Sigmoid colon (tissue), 6 donors: ENCODE measurements at regions not wholly inside any gene's neighbourhood (a gene's known extent, or its start where the extent isn't known, plus 50 kb on each side); places are given as distances from the start of the nearest gene placed in this dataset.
"Not testable (repeated sequence)": the region's sequence is repeated elsewhere in the genome, so short reads cannot be mapped to it uniquely, and the experiment has no call there.

ENCODE experiments used
- DNase-seq: peaks from one replicate; pipeline ENCODE4 v3.0.0-alpha.2; 2019
- H3K27ac ChIP-seq, 4 donors: fragments of 200-600 bp; sonication (generic); one replicate each; pipeline ENCODE4 v1.5.1; 2016 to 2019; ENCODE audit warnings: mild to moderate bottlenecking in 1 of 4
- H3K27me3 ChIP-seq, 3 donors: fragments of 200-600 bp; sonication (generic); one replicate each; pipeline ENCODE4 v1.5.1; 2019; ENCODE audit warnings: mild to moderate bottlenecking in 1 of 3
- H3K36me3 ChIP-seq, 4 donors: fragments of 200-600 bp; sonication (generic); one replicate each; pipeline ENCODE4 v1.5.1; 2016 to 2019
- H3K4me1 ChIP-seq, 4 donors: fragments of 200-600 bp; sonication (generic); one replicate each; pipeline ENCODE4 v1.5.1; 2017 to 2019
- H3K4me3 ChIP-seq, 4 donors: fragments of 200-600 bp; sonication (generic); one replicate each; pipeline ENCODE4 v1.5.1; 2017 to 2019; ENCODE audit warnings: mild to moderate bottlenecking in 2 of 4, moderate library complexity in 1 of 4
- H3K9me3 ChIP-seq, 4 donors: fragments of 200-600 bp in 3 of 4; sonication (generic) in 3 of 4; one replicate each; pipeline versions ENCODE4 v1.5.1 to v1.6.1; 2013 to 2019
- CTCF ChIP-seq, 4 experiments: fragments of 450-650 bp in 3 of 4; fragments of 200-600 bp in 1 of 4; IDR thresholded peaks; one replicate each; pipeline ENCODE4 v1.5.1; 2016 to 2019; ENCODE audit warnings: antibody characterized with exemption in 4 of 4, mild to moderate bottlenecking in 3 of 4, moderate library complexity in 2 of 4
- EP300 ChIP-seq, 4 donors: sonication (generic); formaldehyde crosslinking; IDR thresholded peaks; one replicate each; pipeline ENCODE4 v1.6.1; 2017; ENCODE audit warnings: antibody characterized with exemption in 4 of 4
- POLR2A ChIP-seq, 2 donors: fragments of 450-650 bp; IDR thresholded peaks; one replicate each; pipeline ENCODE4 v1.6.1; 2016; ENCODE audit warnings: antibody characterized with exemption in 2 of 2, mild to moderate bottlenecking in 2 of 2, moderate library complexity in 2 of 2
- POLR2AphosphoS5 ChIP-seq, 4 donors: sonication (generic); formaldehyde crosslinking; IDR thresholded peaks; one replicate each; pipeline ENCODE4 v1.6.1; 2017; ENCODE audit warnings: antibody characterized with exemption in 4 of 4
- WGBS, 2 donors: extraction: QIAGEN DNeasy Blood & Tissue Kit; methylation state at CpG; one replicate each; pipeline ENCODE4 v1.1.7; 2013; 5-methylcytosine and 5-hydroxymethylcytosine counted together
- intact Hi-C: fragments of 100-400 bp; cut with DNase I; formaldehyde crosslinking; loops from one replicate; pipeline ENCODE4 v1.15.1; 2023
- donor health status: healthy with polysubstance abuse.
- donor health status: healthy.

DNA sequence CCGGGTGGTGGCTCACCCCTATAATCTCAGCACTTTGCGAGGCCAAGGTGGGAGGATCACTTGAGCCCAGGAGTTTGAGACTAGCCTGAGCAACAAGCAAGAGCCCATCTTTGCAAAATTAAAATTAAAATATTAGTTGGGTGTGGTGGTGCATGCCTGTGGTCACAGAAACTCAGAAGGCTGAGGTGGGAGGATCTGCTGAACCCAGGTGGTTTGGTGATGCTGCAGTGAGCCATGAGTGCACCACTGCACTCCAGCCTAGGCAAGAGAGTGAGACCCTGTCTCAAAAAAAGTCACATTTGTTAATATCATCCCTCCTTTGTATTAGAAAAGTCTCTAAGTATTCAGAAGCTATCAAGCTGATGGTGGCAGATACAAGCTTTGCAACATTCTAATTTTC is 317.5 kb downstream of the ANKRD30A start:
- H3K9me3 ChIP-seq = no peaks in the 10 kb centered on the region
- TF ChIP-seq CTCF (IDR thresholded peaks at IDR 0.05) = no peak
- TF ChIP-seq POLR2AphosphoS5 (IDR thresholded peaks at IDR 0.05) = no peak
- TF ChIP-seq EP300 (IDR thresholded peaks at IDR 0.05) = no peak
- no peak for TF ChIP-seq POLR2A (IDR thresholded peaks at IDR 0.05)
- H3K27ac ChIP-seq = no peak overlapping the region
- no peaks in the 10 kb centered on the region for H3K27me3 ChIP-seq
- DNase-seq = no peak
- no peaks in the 10 kb centered on the region for H3K4me1 ChIP-seq
- 78% methylated on average over 2 of the region's 2 CpGs for WGBS, 2 donors
- no peaks in the 10 kb centered on the region for H3K36me3 ChIP-seq
- H3K4me3 ChIP-seq = no peak overlapping the region
- intact Hi-C loops = no loop called here

GRCh38 chr10:37441224-37441623 is 315.8 kb downstream of the ANKRD30A start:
- H3K27ac ChIP-seq, intact Hi-C loops, DNase-seq, H3K27me3 ChIP-seq, H3K9me3 ChIP-seq, H3K36me3 ChIP-seq, H3K4me3 ChIP-seq, H3K4me1 ChIP-seq: not testable (repeated sequence)
- WGBS, 2 donors = 92 to 94% methylated on average over 4 of the region's 4 CpGs

DNA sequence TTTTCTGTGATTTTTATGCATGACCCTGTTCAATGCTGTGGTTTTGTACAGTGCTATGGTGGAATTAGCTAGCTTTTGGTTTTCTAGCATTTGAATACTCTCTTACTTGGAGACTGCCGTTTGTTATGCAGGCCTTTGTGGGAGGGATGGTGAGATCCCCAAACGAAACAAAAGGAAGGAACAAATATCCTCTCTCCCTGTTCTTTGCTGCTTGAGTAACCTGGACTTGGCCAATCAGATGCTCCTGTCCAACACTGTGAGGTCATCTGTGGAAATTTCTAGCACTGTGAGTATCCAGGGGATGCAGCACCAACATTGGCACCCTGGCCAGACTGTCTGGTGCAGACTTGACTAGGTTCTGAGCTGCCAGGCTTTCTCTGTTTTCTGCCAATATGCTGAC is 314.4 kb downstream of the ANKRD30A start:
- H3K4me3 ChIP-seq = no peak overlapping the region
- no peaks in the 10 kb centered on the region for H3K27me3 ChIP-seq
- DNase-seq = no peak
- H3K27ac ChIP-seq = no peak overlapping the region
- WGBS, 2 donors = 63 to 68% methylated on average over 2 of the region's 2 CpGs
- no peaks in the 10 kb centered on the region for H3K4me1 ChIP-seq
- H3K36me3 ChIP-seq = no peaks in the 10 kb centered on the region
- no peaks in the 10 kb centered on the region for H3K9me3 ChIP-seq
- intact Hi-C loops = no loop called here
- TF ChIP-seq EP300 (IDR thresholded peaks at IDR 0.05) = no peak
- no peak for TF ChIP-seq POLR2AphosphoS5 (IDR thresholded peaks at IDR 0.05)
- no peak for TF ChIP-seq POLR2A (IDR thresholded peaks at IDR 0.05)
- no peak for TF ChIP-seq CTCF (IDR thresholded peaks at IDR 0.05)

GRCh38 chr10:37436357-37436756 is 311.0 kb downstream of the ANKRD30A start:
- Histone ChIP-seq H3K9me3 (no peaks in the 10 kb centered on the region), H3K27ac (no peak overlapping the region), H3K4me1 (no peaks in the 10 kb centered on the region), H3K27me3 (no peaks in the 10 kb centered on the region), H3K36me3 (no peaks in the 10 kb centered on the region), H3K4me3 (no peak overlapping the region)
- TF ChIP-seq POLR2AphosphoS5 (IDR thresholded peaks at IDR 0.05) = no peak
- TF ChIP-seq CTCF (IDR thresholded peaks at IDR 0.05) = no peak
- no peak for TF ChIP-seq EP300 (IDR thresholded peaks at IDR 0.05)
- no peak for TF ChIP-seq POLR2A (IDR thresholded peaks at IDR 0.05)
- DNase-seq = no peak
- WGBS, 2 donors = 73 to 74% methylated on average over 2 of the region's 2 CpGs
- intact Hi-C loops = no loop called here

GRCh38 chr10:37434091-37434490 is 308.7 kb downstream of the ANKRD30A start:
- 49 to 56% methylated on average over 2 of the region's 2 CpGs for WGBS, 2 donors

More at GRCh38 chr10:37434091-37434490, 308.7 kb downstream of the ANKRD30A start:
- Histone ChIP-seq H3K36me3 (no peaks in the 10 kb centered on the region), H3K9me3 (no peaks in the 10 kb centered on the region), H3K4me3 (no peak overlapping the region), H3K27me3 (no peaks in the 10 kb centered on the region), H3K4me1 (no peaks in the 10 kb centered on the region), H3K27ac (no peak overlapping the region)
- TF ChIP-seq POLR2A (IDR thresholded peaks at IDR 0.05) (no peak), EP300 (IDR thresholded peaks at IDR 0.05) (no peak), CTCF (IDR thresholded peaks at IDR 0.05) (no peak), POLR2AphosphoS5 (IDR thresholded peaks at IDR 0.05) (no peak)
- no peak for DNase-seq
- intact Hi-C loops = no loop called here
